SU-DHL-6 (cell line): ENCODE measurements at regions not wholly inside any gene's neighbourhood (a gene's known extent, or its start where the extent isn't known, plus 50 kb on each side); places are given as distances from the start of the nearest gene placed in this dataset.

Experiments
- EZH2phosphoT487 ChIP-seq: fragments of 200-600 bp; sonication (generic), shearing (Covaris generic); conservative IDR thresholded peaks from 2 replicates; pipeline ENCODE4 v1.6.1; 2018; ENCODE audit warnings: mild to moderate bottlenecking, antibody characterized with exemption, low read length, moderate library complexity, mixed read lengths
- TF ChIP-seq, protein P1 (sequence below): fragments of 200-600 bp; sonication (generic); IDR thresholded peaks from one replicate; pipeline ENCODE4 v1.5.1; 2017; ENCODE audit warnings: antibody characterized with exemption, mild to moderate bottlenecking, low read length, moderate library complexity; ENCODE audit not compliant: insufficient read depth, poor library complexity, severe bottlenecking

DNA sequence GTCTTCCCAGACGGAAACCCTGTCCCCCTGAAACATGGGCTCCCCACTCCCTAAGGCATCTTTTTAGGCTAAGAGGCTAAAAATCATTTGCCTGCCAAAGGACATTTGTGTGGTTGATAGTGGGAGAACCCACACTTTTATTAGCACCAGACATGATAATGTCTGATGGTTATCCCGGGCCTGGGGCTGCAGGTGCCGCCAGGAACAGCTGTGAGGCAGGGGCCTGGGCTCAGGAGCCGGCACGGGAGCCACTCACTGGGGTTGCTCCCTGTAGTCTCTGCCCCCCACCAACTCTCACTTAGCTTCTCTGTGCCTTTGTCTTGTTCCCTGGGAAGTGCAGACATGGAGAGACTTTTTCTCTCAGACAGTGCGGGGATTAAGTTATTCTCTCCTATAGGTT lies 193.6 kb downstream of the GLRX3 start:
- TF ChIP-seq, protein P1, sequence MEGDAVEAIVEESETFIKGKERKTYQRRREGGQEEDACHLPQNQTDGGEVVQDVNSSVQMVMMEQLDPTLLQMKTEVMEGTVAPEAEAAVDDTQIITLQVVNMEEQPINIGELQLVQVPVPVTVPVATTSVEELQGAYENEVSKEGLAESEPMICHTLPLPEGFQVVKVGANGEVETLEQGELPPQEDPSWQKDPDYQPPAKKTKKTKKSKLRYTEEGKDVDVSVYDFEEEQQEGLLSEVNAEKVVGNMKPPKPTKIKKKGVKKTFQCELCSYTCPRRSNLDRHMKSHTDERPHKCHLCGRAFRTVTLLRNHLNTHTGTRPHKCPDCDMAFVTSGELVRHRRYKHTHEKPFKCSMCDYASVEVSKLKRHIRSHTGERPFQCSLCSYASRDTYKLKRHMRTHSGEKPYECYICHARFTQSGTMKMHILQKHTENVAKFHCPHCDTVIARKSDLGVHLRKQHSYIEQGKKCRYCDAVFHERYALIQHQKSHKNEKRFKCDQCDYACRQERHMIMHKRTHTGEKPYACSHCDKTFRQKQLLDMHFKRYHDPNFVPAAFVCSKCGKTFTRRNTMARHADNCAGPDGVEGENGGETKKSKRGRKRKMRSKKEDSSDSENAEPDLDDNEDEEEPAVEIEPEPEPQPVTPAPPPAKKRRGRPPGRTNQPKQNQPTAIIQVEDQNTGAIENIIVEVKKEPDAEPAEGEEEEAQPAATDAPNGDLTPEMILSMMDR = no peak
- no peak for TF ChIP-seq EZH2phosphoT487
